SK-N-SH (cell line): ENCODE measurements at regions not wholly inside any gene's neighbourhood (a gene's known extent, or its start where the extent isn't known, plus 50 kb on each side); places are given as distances from the start of the nearest gene placed in this dataset.

Experiments
- CTCF ChIA-PET: fragments of 300-600, 350-600 bp; formaldehyde crosslinking; extraction: SDS; loops from one replicate; lab custom pipeline; 2021; lab: Yijun Ruan, JAX
- POLR2A ChIA-PET: fragments of 350-600 bp; sonication (Branson Sonifier 250); formaldehyde crosslinking; extraction: SDS; loops from one replicate; lab custom pipeline; 2020; ENCODE audit warnings: antibody characterized with exemption, inconsistent platforms; lab: Yijun Ruan, JAX
- DNase-seq: peaks from one replicate; pipeline ENCODE4 v3.0.0; 2012
- H2AFZ ChIP-seq: fragments of 200-600 bp; sonication (generic); 2 replicates; pipeline ENCODE4 v1.8.1; 2016; ENCODE audit warnings: antibody characterized with exemption, mild to moderate bottlenecking, low read depth
- H3F3A ChIP-seq: fragments of 200-600 bp; sonication (generic); replicated peaks from 2 replicates; pipeline ENCODE3; 2016; ENCODE audit warnings: antibody characterized with exemption, mild to moderate bottlenecking; ENCODE audit not compliant: insufficient read depth
- H3K27ac ChIP-seq, 2 experiments: fragments of 200-500 bp in 1 of 2; fragments of 200-600 bp in 1 of 2; sonication (Bioruptor generic) in 1 of 2; sonication (generic), shearing (Covaris generic) in 1 of 2; 2 replicates each; pipeline versions ENCODE4 v1.5.1 to v1.6.1; 2014 to 2016; ENCODE audit warnings: low read depth in 2 of 2, inconsistent platforms in 1 of 2, low read length in 1 of 2, mild to moderate bottlenecking in 1 of 2, mixed read lengths in 1 of 2
- H3K27me3 ChIP-seq: fragments of 200-600 bp; sonication (generic), shearing (Covaris generic); 2 replicates; pipeline ENCODE4 v1.6.1; 2016; ENCODE audit warnings: mixed run types; ENCODE audit not compliant: insufficient read depth
- H3K36me3 ChIP-seq, 2 experiments: fragments of 200-500 bp in 1 of 2; fragments of 200-600 bp in 1 of 2; sonication (Bioruptor generic) in 1 of 2; sonication (generic) in 1 of 2; replicated peaks in 1 of 2; 2 replicates each; pipeline versions ENCODE3 to v1.5.1; 2014 to 2016; ENCODE audit warnings: low read length in 1 of 2, mild to moderate bottlenecking in 1 of 2; ENCODE audit not compliant: insufficient read depth in 2 of 2, control insufficient read depth in 1 of 2
- H3K4me1 ChIP-seq, 2 experiments: fragments of 200-500 bp in 1 of 2; fragments of 200-600 bp in 1 of 2; sonication (Bioruptor generic) in 1 of 2; sonication (generic), shearing (Covaris generic) in 1 of 2; 2 replicates each; pipeline versions ENCODE4 v1.5.1 to v1.6.1; 2014 to 2016; ENCODE audit warnings: low read depth in 1 of 2, low read length in 1 of 2, mixed run types in 1 of 2; ENCODE audit not compliant: insufficient read depth in 2 of 2, control insufficient read depth in 1 of 2
- H3K4me2 ChIP-seq: fragments of 200-600 bp; sonication (generic), shearing (Covaris generic); 2 replicates; pipeline ENCODE4 v1.6.1; 2017; ENCODE audit warnings: mixed run types
- H3K4me3 ChIP-seq, 2 experiments: fragments of 200-500 bp in 1 of 2; fragments of 200-600 bp in 1 of 2; sonication (Bioruptor generic) in 1 of 2; sonication (generic), shearing (Covaris generic) in 1 of 2; 2 replicates each; pipeline versions ENCODE4 v1.5.1 to v1.8.1; 2014 to 2016; ENCODE audit warnings: low read depth in 2 of 2, inconsistent platforms in 1 of 2, low read length in 1 of 2, mild to moderate bottlenecking in 1 of 2, mixed read lengths in 1 of 2, moderate library complexity in 1 of 2
- H3K79me2 ChIP-seq: fragments of 200-600 bp; sonication (generic); 2 replicates; pipeline ENCODE4 v1.8.1; 2017; ENCODE audit warnings: mild to moderate bottlenecking; ENCODE audit not compliant: insufficient read depth
- H3K9ac ChIP-seq: fragments of 200-600 bp; sonication (generic); 2 replicates; pipeline ENCODE4 v1.6.1; 2017; ENCODE audit warnings: mixed run types
- H3K9me2 ChIP-seq: fragments of 200-600 bp; sonication (generic); 2 replicates; pipeline ENCODE4 v1.6.1; 2017; ENCODE audit warnings: mixed run types
- H3K9me3 ChIP-seq: fragments of 200-600 bp; sonication (generic); 2 replicates; pipeline ENCODE4 v1.6.1; 2017; ENCODE audit warnings: mixed run types, mild to moderate bottlenecking, moderate library complexity
- H4K20me1 ChIP-seq: fragments of 200-600 bp; sonication (generic); 2 replicates; pipeline ENCODE4 v1.6.1; 2017; ENCODE audit warnings: mild to moderate bottlenecking, mixed run types; ENCODE audit not compliant: insufficient read depth
- ELF1 ChIP-seq: IDR thresholded peaks from 2 replicates; pipeline ENCODE4 v1.4.0; 2012
- EZH2phosphoT487 ChIP-seq: fragments of 200-600 bp; sonication (generic); IDR thresholded peaks from 2 replicates; pipeline ENCODE4 v1.6.1; 2017; ENCODE audit warnings: low read depth, mixed run types, mild to moderate bottlenecking, antibody characterized with exemption, moderate library complexity, borderline replicate concordance
- FOXM1 ChIP-seq: IDR thresholded peaks from 2 replicates; pipeline ENCODE4 v1.4.0; 2012; ENCODE audit warnings: low read depth, mild to moderate bottlenecking
- GABPA ChIP-seq: IDR thresholded peaks from 2 replicates; pipeline ENCODE4 v1.4.0; 2012; ENCODE audit warnings: low read depth, mild to moderate bottlenecking
- JUND ChIP-seq: IDR thresholded peaks from 2 replicates; pipeline ENCODE4 v1.4.0; 2012
- MXI1 ChIP-seq: IDR thresholded peaks from 2 replicates; pipeline ENCODE4 v1.6.1; 2012; ENCODE audit warnings: mild to moderate bottlenecking, low read depth, low read length, improper control_type of control experiment
- NFIC ChIP-seq: IDR thresholded peaks from 2 replicates; pipeline ENCODE4 v1.4.0; 2012; ENCODE audit warnings: borderline replicate concordance
- NRF1 ChIP-seq: IDR thresholded peaks from 2 replicates; pipeline ENCODE4 v1.6.1; 2012; ENCODE audit warnings: low read depth, mild to moderate bottlenecking, low read length
- PBX3 ChIP-seq: IDR thresholded peaks from 2 replicates; pipeline ENCODE4; 2012
- POLR2AphosphoS5 ChIP-seq: IDR thresholded peaks from 2 replicates; pipeline ENCODE4 v1.6.1; 2012; ENCODE audit warnings: low read depth, low read length
- REST ChIP-seq: IDR thresholded peaks from 2 replicates; pipeline ENCODE4 v1.6.1; 2012; ENCODE audit warnings: mild to moderate bottlenecking, low read depth, low read length, moderate library complexity
- RFX5 ChIP-seq: IDR thresholded peaks from 2 replicates; pipeline ENCODE4 v1.6.1; 2012; ENCODE audit warnings: mild to moderate bottlenecking, improper control_type of control experiment, low read length
- RXRA ChIP-seq: IDR thresholded peaks from 2 replicates; pipeline ENCODE4 v1.4.0; 2012; ENCODE audit warnings: low read depth, mild to moderate bottlenecking, borderline replicate concordance
- TAF1 ChIP-seq: IDR thresholded peaks from 2 replicates; pipeline ENCODE4 v1.6.1; 2012; ENCODE audit warnings: low read depth, mild to moderate bottlenecking, low read length, moderate library complexity, borderline replicate concordance
- TEAD4 ChIP-seq: IDR thresholded peaks from 2 replicates; pipeline ENCODE4 v1.4.0; 2012; ENCODE audit warnings: mild to moderate bottlenecking, borderline replicate concordance; ENCODE audit not compliant: insufficient read depth
- USF1 ChIP-seq: IDR thresholded peaks from 2 replicates; pipeline ENCODE4 v1.4.0; 2012; ENCODE audit warnings: low read depth, borderline replicate concordance
- YY1 ChIP-seq: IDR thresholded peaks from 2 replicates; pipeline ENCODE4 v1.4.0; 2012; ENCODE audit warnings: low read depth, mild to moderate bottlenecking
- WGBS: methylation state at CpG from one replicate; pipeline ENCODE4 v1.1.6; 2017; ENCODE audit warnings: low lambda C conversion rate; 5-methylcytosine and 5-hydroxymethylcytosine counted together
- TF ChIP-seq, protein P1 (sequence below): IDR thresholded peaks from 2 replicates; pipeline ENCODE4 v1.4.0; 2012; ENCODE audit warnings: low read depth, borderline replicate concordance

- H3K27ac ChIP-seq = no peak overlapping the region
- ChIA-PET CTCF (no interaction called here), POLR2A (no interaction called here)
- no peaks in the 10 kb centered on the region for H3K36me3 ChIP-seq
- TF ChIP-seq, protein P1, sequence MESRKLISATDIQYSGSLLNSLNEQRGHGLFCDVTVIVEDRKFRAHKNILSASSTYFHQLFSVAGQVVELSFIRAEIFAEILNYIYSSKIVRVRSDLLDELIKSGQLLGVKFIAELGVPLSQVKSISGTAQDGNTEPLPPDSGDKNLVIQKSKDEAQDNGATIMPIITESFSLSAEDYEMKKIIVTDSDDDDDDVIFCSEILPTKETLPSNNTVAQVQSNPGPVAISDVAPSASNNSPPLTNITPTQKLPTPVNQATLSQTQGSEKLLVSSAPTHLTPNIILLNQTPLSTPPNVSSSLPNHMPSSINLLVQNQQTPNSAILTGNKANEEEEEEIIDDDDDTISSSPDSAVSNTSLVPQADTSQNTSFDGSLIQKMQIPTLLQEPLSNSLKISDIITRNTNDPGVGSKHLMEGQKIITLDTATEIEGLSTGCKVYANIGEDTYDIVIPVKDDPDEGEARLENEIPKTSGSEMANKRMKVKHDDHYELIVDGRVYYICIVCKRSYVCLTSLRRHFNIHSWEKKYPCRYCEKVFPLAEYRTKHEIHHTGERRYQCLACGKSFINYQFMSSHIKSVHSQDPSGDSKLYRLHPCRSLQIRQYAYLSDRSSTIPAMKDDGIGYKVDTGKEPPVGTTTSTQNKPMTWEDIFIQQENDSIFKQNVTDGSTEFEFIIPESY = no peak
- no peak for TF ChIP-seq MXI1
- no peak for TF ChIP-seq GABPA
- 5% methylated on average over 1 of the region's 1 CpG for WGBS
- H3K4me2 ChIP-seq = no peak overlapping the region
- no peak overlapping the region for H3K9ac ChIP-seq
- H3F3A ChIP-seq = no peaks in the 10 kb centered on the region
- no peaks in the 10 kb centered on the region for H3K9me2 ChIP-seq
- H3K4me1 ChIP-seq = no peaks in the 10 kb centered on the region; a peak in 1 of 4 replicates
- no peaks in the 10 kb centered on the region for H3K27me3 ChIP-seq
- no peaks in the 10 kb centered on the region for H3K79me2 ChIP-seq
- no peaks in the 10 kb centered on the region for H3K9me3 ChIP-seq
- no peak overlapping the region for H3K4me3 ChIP-seq
- no peak overlapping the region for H2AFZ ChIP-seq
- no peaks in the 10 kb centered on the region for H4K20me1 ChIP-seq
- no peak for DNase-seq
Measured at GRCh38 chr1:5147806-5148205, 493.4 kb downstream of the AJAP1 start.

- no peak for TF ChIP-seq REST
- no peak for TF ChIP-seq FOXM1
- TF ChIP-seq PBX3 = no peak
- no peak for TF ChIP-seq JUND
- TF ChIP-seq TAF1 = no peak
- no peak for TF ChIP-seq USF1
- no peak for TF ChIP-seq NFIC
- no peak for TF ChIP-seq NRF1
- no peak for TF ChIP-seq EZH2phosphoT487
- TF ChIP-seq POLR2AphosphoS5 = no peak
- no peak for TF ChIP-seq GABPA
- TF ChIP-seq RFX5 = no peak
- no peak for TF ChIP-seq RXRA
- no peak for TF ChIP-seq ELF1
- TF ChIP-seq TEAD4 = no peak
- TF ChIP-seq YY1 = no peak
- no peaks in the 10 kb centered on the region for H3K9me2 ChIP-seq
- H2AFZ ChIP-seq = no peak overlapping the region
- no peaks in the 10 kb centered on the region; a peak in 1 of 4 replicates for H3K4me1 ChIP-seq
- ChIA-PET CTCF (interaction anchor here (0.7 kb wide), 1 partner anchor 1201 kb away, joined by 3 read pairs; no protein-coding TSS in a partner anchor), POLR2A (no interaction called here)
- no peak overlapping the region for H3K9ac ChIP-seq
- H3K4me2 ChIP-seq = no peak overlapping the region
- H3K36me3 ChIP-seq = no peaks in the 10 kb centered on the region
- H3K9me3 ChIP-seq = no peaks in the 10 kb centered on the region
- 7% methylated on average over 3 of the region's 3 CpGs for WGBS
- H3K27me3 ChIP-seq = no peaks in the 10 kb centered on the region
- no peak overlapping the region for H3K4me3 ChIP-seq
- no peaks in the 10 kb centered on the region for H3F3A ChIP-seq
- no peaks in the 10 kb centered on the region for H4K20me1 ChIP-seq
- H3K27ac ChIP-seq = no peak overlapping the region
- no peaks in the 10 kb centered on the region for H3K79me2 ChIP-seq
- no peak for DNase-seq
Measured at GRCh38 chr1:5142389-5142788, 488.0 kb downstream of the AJAP1 start.
